ENCODE measurements at regions not wholly inside any gene's neighbourhood (a gene's known extent, or its start where the extent isn't known, plus 50 kb on each side); places are given as distances from the start of the nearest gene placed in this dataset.

GRCh38 chr18:33906046-33906445, 318.7 kb downstream of the NOL4 start:
- ATAC-seq (no peak), DNase-seq (no peak)
- peaks cover 18% of the 10 kb centered on the region for H3K9me3 Mint-ChIP-seq (ENCODE audit: low read depth)
- H3K4me1 Mint-ChIP-seq: no peaks in the 10 kb centered on the region
- no peaks in the 10 kb centered on the region for H3K36me3 Mint-ChIP-seq
- no peak overlapping the region for H3K27ac Mint-ChIP-seq
- no peaks in the 10 kb centered on the region for H3K27me3 Mint-ChIP-seq
- CTCF ChIA-PET: no interaction called here
- no peak overlapping the region for H3K4me3 Mint-ChIP-seq

- Mint-ChIP-seq H3K4me1 (no peaks in the 10 kb centered on the region), H3K27ac (no peak overlapping the region), H3K36me3 (no peaks in the 10 kb centered on the region), H3K27me3 (no peaks in the 10 kb centered on the region), H3K9me3 (ENCODE audit: low read depth) (peaks cover 21% of the 10 kb centered on the region), H3K4me3 (no peak overlapping the region)
- DNase-seq (no peak), ATAC-seq (no peak)
- CTCF ChIA-PET: interaction anchor here (1.0 kb wide), 1 partner anchor 32 kb away, joined by 3 read pairs; no protein-coding TSS in a partner anchor
Observed at GRCh38 chr18:33901894-33902512, 322.7 kb downstream of the NOL4 start.

- ATAC-seq (no peak), DNase-seq (no peak)
- Mint-ChIP-seq H3K9me3 (ENCODE audit: low read depth) (peaks cover 17% of the 10 kb centered on the region), H3K4me3 (no peak overlapping the region), H3K36me3 (no peaks in the 10 kb centered on the region), H3K27ac (no peak overlapping the region), H3K4me1 (no peaks in the 10 kb centered on the region), H3K27me3 (no peaks in the 10 kb centered on the region)
- CTCF ChIA-PET: no interaction called here
Observed at GRCh38 chr18:33900638-33901037, 322.6 kb downstream of the ASXL3 start.

DNA sequence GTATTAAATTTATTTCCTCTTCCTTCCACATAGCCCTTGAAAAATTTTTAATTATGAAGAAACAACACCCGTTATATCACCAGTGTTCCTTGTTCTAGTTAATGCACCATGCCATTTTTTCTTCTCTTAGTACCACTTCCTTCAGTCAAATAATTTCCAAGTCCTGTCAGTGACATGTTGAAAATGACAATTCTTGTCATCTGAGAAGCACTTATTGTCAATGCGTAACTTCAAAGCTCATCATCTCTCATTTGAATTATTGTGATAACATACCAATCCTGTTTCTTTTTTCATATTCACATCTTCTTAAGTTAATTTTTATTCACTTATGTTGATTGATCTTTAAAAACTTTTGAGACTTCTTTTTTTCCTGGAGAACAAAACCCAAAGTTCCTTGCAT, 320.4 kb downstream of the ASXL3 start:
- Mint-ChIP-seq H3K4me3 (no peak overlapping the region), H3K27ac (no peak overlapping the region), H3K9me3 (ENCODE audit: low read depth) (peaks cover 14% of the 10 kb centered on the region), H3K4me1 (no peaks in the 10 kb centered on the region), H3K27me3 (no peaks in the 10 kb centered on the region), H3K36me3 (no peaks in the 10 kb centered on the region)
- CTCF ChIA-PET: no interaction called here
- no peak for DNase-seq
- no peak for ATAC-seq

DNA sequence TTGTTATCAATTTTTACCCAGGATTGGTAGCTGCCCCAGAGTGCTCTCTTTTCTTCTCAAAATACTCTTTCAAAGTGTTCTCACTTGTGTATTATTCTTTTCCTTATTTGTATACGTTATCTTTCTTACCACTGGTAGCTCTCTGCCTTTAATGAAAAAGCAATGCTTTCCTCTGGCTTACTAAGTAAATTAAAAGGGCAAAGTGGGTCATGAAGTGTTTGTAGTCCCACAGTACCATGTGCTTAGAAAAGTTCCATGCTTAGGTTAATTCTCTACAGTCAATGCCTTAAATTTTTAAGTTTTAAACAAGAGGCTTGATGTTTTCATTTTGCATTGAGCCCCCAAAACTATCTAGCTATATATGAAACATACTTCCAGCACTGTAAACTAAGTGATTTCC, 300.2 kb downstream of the ASXL3 start:
- no peak for DNase-seq
- CTCF ChIA-PET: no interaction called here
- Mint-ChIP-seq H3K4me3 (no peak overlapping the region), H3K27ac (no peak overlapping the region), H3K9me3 (ENCODE audit: low read depth) (peaks cover 6% of the 10 kb centered on the region), H3K4me1 (no peaks in the 10 kb centered on the region), H3K27me3 (no peaks in the 10 kb centered on the region), H3K36me3 (no peaks in the 10 kb centered on the region)
- ATAC-seq: no peak

DNA sequence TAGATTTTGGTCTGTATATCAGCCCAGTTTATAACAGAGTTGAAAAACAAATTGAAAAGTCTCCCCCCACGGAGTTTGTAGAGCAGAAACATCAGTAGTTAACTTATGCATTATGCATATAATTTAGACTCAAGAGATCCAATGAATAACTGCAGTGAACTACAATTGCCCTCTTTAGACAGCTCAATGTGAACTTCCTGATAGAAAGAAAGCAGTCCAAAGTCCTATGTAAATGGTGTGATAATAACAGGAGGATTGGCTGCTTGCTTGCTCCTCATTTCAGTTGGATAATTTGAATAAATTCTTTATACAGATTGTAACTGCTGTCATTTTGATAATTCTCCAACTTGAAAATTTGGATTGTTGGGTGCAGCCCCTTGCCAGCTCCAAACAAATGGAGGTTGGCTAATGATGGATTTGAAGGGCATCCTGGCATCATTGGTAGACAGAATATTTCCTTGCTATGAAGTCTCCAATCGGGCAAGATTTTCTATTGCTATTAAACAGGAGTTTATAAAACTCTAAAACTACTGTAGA, 297.1 kb downstream of the ASXL3 start:
- ATAC-seq (no peak), DNase-seq (no peak)
- peaks cover 6% of the 10 kb centered on the region for H3K9me3 Mint-ChIP-seq (ENCODE audit: low read depth)
- H3K36me3 Mint-ChIP-seq: no peaks in the 10 kb centered on the region
- H3K27me3 Mint-ChIP-seq: no peaks in the 10 kb centered on the region
- CTCF ChIA-PET: no interaction called here
- no peaks in the 10 kb centered on the region for H3K4me1 Mint-ChIP-seq
- H3K27ac Mint-ChIP-seq: no peak overlapping the region
- no peak overlapping the region for H3K4me3 Mint-ChIP-seq

GRCh38 chr18:33873112-33873511, 295.1 kb downstream of the ASXL3 start:
- no peak for DNase-seq
- Mint-ChIP-seq H3K4me1 (no peaks in the 10 kb centered on the region), H3K36me3 (no peaks in the 10 kb centered on the region), H3K4me3 (no peak overlapping the region), H3K27me3 (no peaks in the 10 kb centered on the region), H3K9me3 (ENCODE audit: low read depth) (peaks cover 6% of the 10 kb centered on the region), H3K27ac (no peak overlapping the region)
- CTCF ChIA-PET: no interaction called here
- ATAC-seq: no peak

GRCh38 chr18:33871363-33872025, 293.5 kb downstream of the ASXL3 start:
- H3K27ac Mint-ChIP-seq: no peak overlapping the region
- DNase-seq: no peak
- CTCF ChIA-PET: no interaction called here
- H3K9me3 Mint-ChIP-seq (ENCODE audit: low read depth): peaks cover 2% of the 10 kb centered on the region
- no peaks in the 10 kb centered on the region for H3K4me1 Mint-ChIP-seq
- ATAC-seq: no peak
- H3K27me3 Mint-ChIP-seq: no peaks in the 10 kb centered on the region
- no peaks in the 10 kb centered on the region for H3K36me3 Mint-ChIP-seq
- no peak overlapping the region for H3K4me3 Mint-ChIP-seq

GRCh38 chr18:33870059-33870458, 292.0 kb downstream of the ASXL3 start:
- Mint-ChIP-seq H3K9me3 (ENCODE audit: low read depth) (no peaks in the 10 kb centered on the region), H3K4me3 (no peak overlapping the region), H3K36me3 (no peaks in the 10 kb centered on the region), H3K27ac (no peak overlapping the region), H3K4me1 (no peaks in the 10 kb centered on the region), H3K27me3 (no peaks in the 10 kb centered on the region)
- CTCF ChIA-PET: no interaction called here
- ATAC-seq (no peak), DNase-seq (no peak)

DNA sequence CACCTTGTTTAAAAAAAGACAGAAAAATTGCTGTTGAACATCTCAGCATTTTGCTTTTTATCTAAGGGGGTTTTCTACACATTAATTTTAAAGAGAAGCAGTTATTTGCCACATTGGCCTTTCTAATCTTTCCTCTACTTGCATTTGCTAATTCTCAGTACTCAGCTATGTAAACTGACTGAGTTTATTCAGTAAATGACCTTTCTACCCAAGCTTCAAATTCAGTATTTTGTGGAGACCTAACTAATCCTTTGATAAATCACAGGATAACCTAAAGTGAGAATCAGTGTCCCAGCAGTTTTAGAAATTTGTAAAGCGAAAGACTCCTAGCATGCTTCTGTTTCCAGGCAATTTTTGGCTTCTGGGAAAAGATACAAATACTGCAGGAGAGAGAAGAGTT, 288.4 kb downstream of the ASXL3 start:
- Mint-ChIP-seq H3K4me1 (no peaks in the 10 kb centered on the region), H3K27ac (no peak overlapping the region), H3K36me3 (no peaks in the 10 kb centered on the region), H3K27me3 (no peaks in the 10 kb centered on the region), H3K4me3 (no peak overlapping the region), H3K9me3 (ENCODE audit: low read depth) (peaks cover 10% of the 10 kb centered on the region)
- DNase-seq (no peak), ATAC-seq (no peak)
- CTCF ChIA-PET: no interaction called here

DNA sequence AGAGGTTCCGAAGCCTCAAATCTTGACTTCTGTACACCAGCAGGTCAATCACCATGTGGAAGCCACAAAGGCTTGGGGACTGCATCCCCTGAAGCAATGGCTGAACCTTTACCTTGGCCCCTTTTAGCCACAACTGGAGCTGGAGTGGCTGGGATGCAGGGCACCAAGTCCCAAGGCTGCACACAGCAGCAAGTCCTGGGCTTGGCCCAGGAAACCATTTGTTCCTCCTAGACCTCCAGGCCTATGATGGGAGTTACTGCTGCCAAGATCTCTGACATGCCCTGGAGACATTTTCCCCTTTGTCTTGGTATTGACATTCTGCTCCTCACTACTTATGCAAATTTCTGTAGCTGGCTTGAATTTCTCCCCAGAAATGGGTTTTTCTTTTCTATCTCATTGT, 285.9 kb downstream of the ASXL3 start:
- H3K9me3 Mint-ChIP-seq (ENCODE audit: low read depth): peaks cover 14% of the 10 kb centered on the region
- no peak for ATAC-seq

GRCh38 chr18:33854827-33855139, 276.8 kb downstream of the ASXL3 start:
- Mint-ChIP-seq H3K9me3 (ENCODE audit: low read depth) (peaks cover 2% of the 10 kb centered on the region), H3K27ac (no peak overlapping the region), H3K36me3 (no peaks in the 10 kb centered on the region), H3K27me3 (no peaks in the 10 kb centered on the region), H3K4me3 (no peak overlapping the region), H3K4me1 (no peaks in the 10 kb centered on the region)
- DNase-seq: no peak
- CTCF ChIA-PET: no interaction called here
- no peak for ATAC-seq

More for the DNA sequence above, 285.9 kb downstream of the ASXL3 start:
- CTCF ChIA-PET: no interaction called here
- Mint-ChIP-seq H3K4me1 (no peaks in the 10 kb centered on the region), H3K4me3 (no peak overlapping the region), H3K27me3 (no peaks in the 10 kb centered on the region), H3K36me3 (no peaks in the 10 kb centered on the region), H3K27ac (no peak overlapping the region)
- no peak for DNase-seq

DNA sequence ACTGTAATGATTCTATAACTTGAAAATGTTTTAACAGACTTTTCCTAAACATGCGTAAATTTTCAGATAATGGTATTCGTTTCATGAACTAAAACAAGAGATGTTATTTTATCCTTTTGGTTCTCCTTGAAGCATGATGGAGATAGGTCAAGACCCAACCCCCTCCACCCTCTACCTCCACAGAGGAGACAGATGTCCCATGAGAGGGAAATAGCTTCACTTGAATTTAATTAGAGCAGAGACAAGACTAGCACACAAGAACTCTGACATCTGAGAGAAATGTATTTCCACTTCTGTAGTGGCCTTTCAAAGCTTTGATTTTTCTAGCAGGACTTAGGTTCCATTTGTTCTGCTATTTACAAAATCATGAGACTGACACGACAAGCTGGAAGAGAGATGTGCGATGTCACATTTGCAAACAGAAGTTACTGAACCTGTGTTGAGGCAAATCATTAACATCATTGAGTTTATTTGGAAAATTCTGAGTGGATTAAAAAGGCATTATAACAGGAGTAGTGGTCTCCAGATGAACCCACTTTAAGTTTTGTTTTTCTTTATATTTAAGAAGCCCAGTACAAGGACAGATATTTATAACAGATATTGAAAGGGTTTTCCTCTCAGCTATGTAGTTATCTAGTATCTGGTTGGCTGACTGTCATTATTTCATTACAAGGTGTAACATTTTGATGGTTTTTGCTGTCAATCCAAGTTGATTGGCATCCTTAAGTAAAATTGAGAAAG, 276.2 kb downstream of the ASXL3 start:
- H3K4me1 Mint-ChIP-seq: no peaks in the 10 kb centered on the region
- no peak for ATAC-seq
- no peaks in the 10 kb centered on the region for H3K27me3 Mint-ChIP-seq
- CTCF ChIA-PET: no interaction called here
- DNase-seq: no peak
- H3K36me3 Mint-ChIP-seq: no peaks in the 10 kb centered on the region
- no peak overlapping the region for H3K27ac Mint-ChIP-seq
- no peak overlapping the region for H3K4me3 Mint-ChIP-seq
- peaks cover 2% of the 10 kb centered on the region for H3K9me3 Mint-ChIP-seq (ENCODE audit: low read depth)

GRCh38 chr18:33853187-33853586, 275.2 kb downstream of the ASXL3 start:
- H3K27me3 Mint-ChIP-seq: no peaks in the 10 kb centered on the region
- ATAC-seq (no peak), DNase-seq (no peak)
- H3K36me3 Mint-ChIP-seq: no peaks in the 10 kb centered on the region
- H3K9me3 Mint-ChIP-seq (ENCODE audit: low read depth): no peaks in the 10 kb centered on the region
- no peaks in the 10 kb centered on the region for H3K4me1 Mint-ChIP-seq
- H3K27ac Mint-ChIP-seq: no peak overlapping the region
- H3K4me3 Mint-ChIP-seq: no peak overlapping the region
- CTCF ChIA-PET: no interaction called here
